Stimulated activated CD8-positive, alpha-beta memory T cell treated with anti-CD3 and anti-CD28 coated beads, Interleukin-4, amount 100 ng/mL, for 48 hours (primary cell): ENCODE measurements at regions not wholly inside any gene's neighbourhood (a gene's known extent, or its start where the extent isn't known, plus 50 kb on each side); places are given as distances from the start of the nearest gene placed in this dataset.
"Not testable (repeated sequence)": the region's sequence is repeated elsewhere in the genome, so short reads cannot be mapped to it uniquely, and the experiment has no call there.

ENCODE experiments used
- DNase-seq: peaks from one replicate; pipeline ENCODE4 v3.0.0-alpha.2; 2020

- no peak for DNase-seq
These were observed 598.9 kb downstream of the RFPL4B start for GRCh38 chr6:112946051-112946450.

- DNase-seq, result no peak
These were observed 600.4 kb downstream of the RFPL4B start for GRCh38 chr6:112947507-112947906.

- DNase-seq, result no peak
These were observed 604.7 kb downstream of the RFPL4B start for GRCh38 chr6:112951829-112952228.

GRCh38 chr6:112955743-112956142 lies 608.6 kb downstream of the RFPL4B start:
- DNase-seq, result not testable (repeated sequence)

- no peak for DNase-seq
These were observed 609.8 kb downstream of the RFPL4B start for GRCh38 chr6:112956696-112957535.

- DNase-seq, result no peak
These were observed 610.4 kb downstream of the RFPL4B start for GRCh38 chr6:112957536-112957916.

- not testable (repeated sequence) for DNase-seq
These were observed 613.0 kb downstream of the RFPL4B start for GRCh38 chr6:112960130-112960529.

- DNase-seq, result no peak
These were observed 620.8 kb downstream of the RFPL4B start for GRCh38 chr6:112967974-112968373.

- no peak for DNase-seq
These were observed 624.5 kb downstream of the RFPL4B start for GRCh38 chr6:112971651-112972050.

- not testable (repeated sequence) for DNase-seq
These were observed 627.8 kb downstream of the RFPL4B start for GRCh38 chr6:112974931-112975330.

- DNase-seq, result not testable (repeated sequence)
These were observed 629.4 kb downstream of the RFPL4B start for GRCh38 chr6:112976579-112976978.

GRCh38 chr6:112979830-112980229 lies 632.7 kb downstream of the RFPL4B start:
- no peak for DNase-seq

- DNase-seq, result no peak
These were observed 633.5 kb downstream of the RFPL4B start for GRCh38 chr6:112980676-112981075.

GRCh38 chr6:112983713-112984261 lies 636.7 kb downstream of the RFPL4B start:
- DNase-seq, result no peak

GRCh38 chr6:112984899-112985298 lies 637.8 kb downstream of the RFPL4B start:
- DNase-seq, result no peak

- no peak for DNase-seq
These were observed 639.2 kb downstream of the RFPL4B start for GRCh38 chr6:112986321-112986720.

GRCh38 chr6:112988748-112989147 lies 641.6 kb downstream of the RFPL4B start:
- DNase-seq, result no peak

- no peak for DNase-seq
These were observed 643.8 kb downstream of the RFPL4B start for GRCh38 chr6:112990971-112991370.

GRCh38 chr6:112991912-112992311 lies 644.8 kb downstream of the RFPL4B start:
- DNase-seq, result no peak

- DNase-seq, result no peak
These were observed 650.4 kb downstream of the RFPL4B start for GRCh38 chr6:112997421-112998085.

GRCh38 chr6:113004054-113004453 lies 656.9 kb downstream of the RFPL4B start:
- DNase-seq, result no peak

GRCh38 chr6:113004470-113005270 lies 657.5 kb downstream of the RFPL4B start:
- DNase-seq, result no peak

- no peak for DNase-seq
These were observed 659.4 kb downstream of the RFPL4B start for GRCh38 chr6:113006494-113006893.
